GM18519 (cell line): ENCODE measurements at regions not wholly inside any gene's neighbourhood (a gene's known extent, or its start where the extent isn't known, plus 50 kb on each side); places are given as distances from the start of the nearest gene placed in this dataset.
"Not testable (repeated sequence)": the region's sequence is repeated elsewhere in the genome, so short reads cannot be mapped to it uniquely, and the experiment has no call there.

Experiments
- ATAC-seq: cut with Tn5 transposase; IDR thresholded peaks from one replicate; pipeline ENCODE4 v1.9.1; 2021; ENCODE audit warnings: mild to moderate bottlenecking, moderate library complexity; ENCODE audit not compliant: unreplicated experiment, low FRiP score

DNA sequence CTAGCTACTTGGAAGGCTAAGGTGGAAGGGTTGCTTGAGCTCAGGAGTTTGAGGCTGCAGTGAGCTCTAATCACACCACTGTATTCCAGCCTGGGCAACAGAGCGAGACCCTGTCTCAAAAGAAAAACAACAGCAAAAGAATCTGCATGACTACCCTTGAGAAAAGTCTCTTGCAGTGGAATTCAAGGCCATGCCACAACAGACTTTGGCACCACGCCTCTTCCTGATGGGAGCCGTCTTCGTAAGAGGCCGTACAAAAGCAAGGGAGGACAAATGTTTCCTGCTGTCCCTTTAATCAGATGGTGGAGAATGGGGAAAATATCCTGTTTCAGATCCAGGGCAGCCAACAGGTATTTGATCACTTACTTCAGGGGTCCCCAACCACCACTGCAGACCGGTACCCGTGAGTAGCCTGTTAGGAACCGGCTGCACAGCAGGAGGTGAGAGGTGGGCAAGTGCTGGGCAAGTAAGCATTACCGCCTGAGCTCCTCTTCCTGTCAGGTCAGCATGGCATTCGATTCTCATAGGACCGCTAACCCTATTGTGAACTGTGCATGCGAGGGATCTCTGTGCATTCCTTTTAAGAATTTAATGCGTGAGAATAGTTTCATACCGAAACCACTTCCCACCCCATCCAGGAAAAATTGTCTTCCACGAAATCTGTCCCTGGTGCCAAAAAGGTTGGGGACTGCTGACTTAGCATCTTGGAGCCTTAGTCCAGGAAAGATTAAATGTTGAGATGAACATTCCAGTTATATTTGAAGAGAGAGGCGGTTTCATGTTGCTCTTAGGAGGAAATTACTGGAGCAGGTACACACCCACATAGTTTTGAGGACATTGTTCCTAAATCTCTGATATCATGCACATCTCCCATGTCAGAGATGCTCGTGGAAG, 94.4 kb upstream of the XPO1 start:
- no peak for ATAC-seq

DNA sequence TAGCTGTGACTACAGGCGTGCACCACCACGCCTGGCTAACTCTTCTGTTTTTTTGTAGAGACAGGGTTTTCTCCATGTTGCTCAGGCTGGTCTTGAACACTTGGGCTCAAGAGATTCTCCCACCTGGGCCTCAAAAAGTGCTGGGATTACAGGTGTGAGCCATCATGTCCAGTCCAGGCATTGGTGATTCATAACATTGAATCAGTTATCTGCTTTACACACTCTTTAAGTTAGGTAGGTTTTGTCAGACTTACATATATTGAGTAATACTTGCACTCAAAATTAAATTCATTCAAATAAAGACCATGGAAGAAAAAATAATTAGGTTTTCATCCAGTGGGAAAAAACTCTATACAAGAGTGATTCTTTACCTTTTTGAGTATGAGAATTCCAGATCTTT, 93.2 kb upstream of the XPO1 start:
- ATAC-seq, result no peak

DNA sequence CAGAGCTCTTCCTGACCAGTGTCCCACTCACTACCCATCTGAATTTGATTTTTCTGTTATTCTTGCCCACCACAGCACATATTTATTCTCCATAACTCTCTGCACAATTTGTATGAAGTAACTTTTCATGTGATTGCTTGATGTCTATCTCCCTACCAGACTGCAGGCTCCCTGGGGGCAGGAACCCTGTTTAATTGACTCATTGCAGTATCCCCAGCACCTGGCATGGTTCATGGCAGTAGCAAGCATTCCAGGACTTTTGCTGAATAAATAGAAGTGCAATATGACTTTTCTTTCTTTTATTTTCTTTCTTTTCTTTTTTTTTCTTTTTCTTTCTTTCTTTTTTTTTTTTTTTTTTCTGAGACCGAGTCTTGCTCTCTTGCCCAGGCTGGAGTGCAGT, 88.7 kb upstream of the XPO1 start:
- ATAC-seq, result no peak

DNA sequence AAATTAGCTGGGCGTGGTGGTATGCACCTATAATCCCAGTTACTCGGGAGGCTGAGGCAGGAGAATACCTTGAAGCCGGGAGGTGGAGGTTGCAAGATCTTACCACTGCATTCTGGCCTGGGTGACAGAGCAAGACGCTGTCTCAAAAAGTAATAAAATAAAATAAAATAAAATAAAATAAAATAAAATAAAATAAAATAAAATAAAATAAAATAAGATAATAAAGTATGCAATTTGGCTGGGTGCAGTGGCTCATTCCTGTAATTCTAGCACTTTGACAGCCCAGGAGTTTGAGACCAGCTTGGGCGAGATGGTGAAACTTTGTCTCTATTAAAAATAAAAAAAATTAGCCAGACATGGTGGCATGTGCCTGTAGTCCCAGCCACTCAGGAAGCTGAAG, 85.6 kb upstream of the XPO1 start:
- ATAC-seq, result no peak

DNA sequence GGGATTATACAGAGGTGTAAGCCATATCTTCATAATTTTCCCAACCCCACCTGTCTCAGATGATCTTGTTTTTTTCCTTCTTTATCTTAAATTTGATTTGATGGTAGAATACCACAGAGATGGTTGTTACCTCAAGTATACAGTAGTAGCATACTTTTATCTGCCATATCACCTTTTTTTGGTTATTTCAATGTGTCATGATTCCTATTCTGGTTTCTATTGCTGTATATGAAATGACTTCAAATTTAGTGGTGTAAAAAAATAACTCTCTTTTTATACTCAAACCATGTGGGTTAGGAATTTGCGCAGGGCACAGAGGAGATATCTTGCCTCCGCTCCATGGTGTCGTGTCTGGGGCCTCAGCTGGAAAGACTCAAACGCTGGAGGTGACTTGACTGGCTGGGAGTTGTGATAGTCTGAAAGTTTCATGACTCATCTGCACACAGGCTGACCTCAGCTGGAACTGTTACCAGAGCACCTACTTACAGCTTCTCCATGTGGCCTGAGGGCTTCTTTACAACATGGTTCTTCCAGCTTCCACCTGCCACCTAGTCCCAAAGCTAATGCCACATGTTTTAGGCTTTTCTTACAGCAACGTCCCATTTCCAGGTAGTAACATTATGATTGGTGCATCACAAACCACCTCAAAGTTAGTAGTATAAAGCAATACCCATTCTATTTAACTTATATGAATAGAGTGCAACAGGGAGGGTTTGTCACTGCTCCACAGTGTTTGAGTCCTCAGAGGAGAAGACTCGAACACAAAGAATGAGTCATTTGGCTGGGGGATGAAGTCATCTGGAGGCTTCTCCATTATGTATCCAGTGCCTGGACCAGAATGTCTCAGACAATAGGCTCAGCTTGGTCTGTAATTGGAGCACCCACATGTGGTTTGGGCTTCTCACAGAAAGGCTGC, 82.3 kb upstream of the XPO1 start:
- ATAC-seq, result no peak

DNA sequence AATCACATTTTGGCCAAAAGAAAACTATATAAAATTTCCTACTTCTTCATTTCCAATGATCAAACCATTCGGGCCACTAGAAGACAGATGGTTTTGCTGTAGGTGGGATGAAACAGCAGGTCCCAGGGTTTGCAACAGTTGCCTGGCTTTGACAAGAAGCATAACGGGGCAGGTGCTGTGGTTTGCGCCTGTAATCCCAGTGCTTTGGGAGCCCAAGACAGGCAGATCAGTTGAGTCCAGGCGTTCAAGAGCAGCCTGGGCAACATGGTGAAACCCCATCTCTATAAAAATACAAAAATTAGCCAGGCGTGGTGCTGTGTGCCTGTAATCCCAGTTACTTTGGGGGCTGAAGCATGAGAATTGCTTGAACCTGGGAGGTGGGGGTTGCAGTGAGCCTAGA, 81.4 kb upstream of the XPO1 start:
- ATAC-seq, result no peak

DNA sequence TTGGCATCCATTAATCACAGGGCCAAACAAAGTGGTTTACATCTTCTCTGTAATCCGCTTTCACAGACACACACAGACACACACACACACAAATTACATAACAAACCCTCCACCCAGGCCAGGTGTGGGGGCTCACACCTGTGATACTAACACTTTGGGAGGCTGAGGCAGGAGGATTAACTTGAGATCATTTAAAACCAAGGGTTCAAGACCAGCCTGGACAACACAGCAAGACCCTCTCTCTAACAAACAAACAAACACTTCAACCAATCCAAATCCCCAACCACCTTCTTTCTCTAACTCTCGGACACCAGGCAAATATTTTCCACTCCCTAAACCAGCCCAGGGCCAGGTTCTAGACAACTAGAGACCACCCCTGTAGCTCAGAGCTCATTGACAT, 79.5 kb upstream of the XPO1 start:
- no peak for ATAC-seq

DNA sequence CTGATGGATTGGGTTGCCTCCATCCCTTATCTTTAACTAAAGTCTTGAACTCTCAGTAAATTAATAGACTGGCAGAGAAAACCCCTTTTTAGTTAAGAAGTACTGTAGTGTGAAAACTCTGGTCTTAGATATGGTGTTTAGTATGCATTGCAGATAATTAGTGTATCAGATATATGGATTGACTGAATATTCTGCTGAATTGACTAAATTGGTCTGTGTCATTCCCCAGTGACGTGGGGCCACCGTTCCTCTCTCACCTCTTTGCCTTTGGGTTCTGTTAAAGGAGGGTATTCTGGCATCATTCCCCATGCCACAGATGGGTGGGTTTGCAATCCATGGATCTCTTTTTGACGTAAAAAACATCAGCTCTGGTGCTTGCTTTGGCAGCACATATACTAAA, 67.1 kb upstream of the XPO1 start:
- ATAC-seq, result no peak

DNA sequence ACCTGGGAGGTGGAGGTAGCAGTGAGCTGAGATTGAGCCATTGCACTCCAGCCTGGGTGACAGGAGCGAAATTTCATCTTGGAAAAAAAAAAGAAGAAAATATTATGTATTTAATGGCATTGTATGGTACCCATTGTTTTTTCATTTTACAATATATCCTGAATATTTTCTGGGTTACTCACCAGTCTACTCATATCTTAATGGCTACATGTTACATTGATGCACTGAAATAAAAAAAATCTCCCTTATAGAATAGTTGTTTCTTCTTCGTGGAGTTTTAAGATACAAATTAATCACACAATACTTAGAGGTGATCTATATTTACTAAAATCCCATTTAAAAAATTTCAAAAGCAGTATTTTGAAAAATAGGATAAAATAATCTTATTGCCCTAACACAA, 66.3 kb upstream of the XPO1 start:
- no peak for ATAC-seq

DNA sequence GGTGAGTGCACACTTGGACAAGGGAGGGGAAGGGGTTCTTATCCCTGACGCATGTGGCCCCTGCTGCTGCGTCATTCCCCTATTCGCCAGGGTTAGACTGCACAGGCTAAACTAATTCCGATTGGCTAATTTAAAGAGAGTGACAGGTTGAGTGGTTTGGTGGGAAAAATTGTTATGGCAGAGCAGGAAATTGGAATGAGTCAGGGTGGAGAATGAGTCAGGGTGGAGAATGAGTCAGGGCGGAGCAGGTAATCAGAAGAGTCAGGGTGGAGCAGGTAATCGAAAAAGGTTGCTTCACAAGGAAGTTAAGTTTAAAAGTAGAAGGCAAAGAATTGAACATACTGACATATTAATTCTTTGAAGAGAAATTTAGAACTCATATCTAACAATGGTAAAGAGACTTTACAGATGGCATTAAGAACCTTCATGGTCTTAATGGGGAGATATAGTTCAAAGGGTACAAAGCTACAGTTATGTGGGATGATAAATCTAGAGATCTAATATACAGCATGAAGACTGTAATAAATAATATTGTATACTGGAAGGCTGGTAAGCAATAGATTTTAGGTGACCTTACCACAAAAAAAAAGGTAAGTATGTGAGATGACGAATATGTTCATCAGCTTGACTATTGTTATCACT, 60.5 kb upstream of the XPO1 start:
- not testable (repeated sequence) for ATAC-seq

DNA sequence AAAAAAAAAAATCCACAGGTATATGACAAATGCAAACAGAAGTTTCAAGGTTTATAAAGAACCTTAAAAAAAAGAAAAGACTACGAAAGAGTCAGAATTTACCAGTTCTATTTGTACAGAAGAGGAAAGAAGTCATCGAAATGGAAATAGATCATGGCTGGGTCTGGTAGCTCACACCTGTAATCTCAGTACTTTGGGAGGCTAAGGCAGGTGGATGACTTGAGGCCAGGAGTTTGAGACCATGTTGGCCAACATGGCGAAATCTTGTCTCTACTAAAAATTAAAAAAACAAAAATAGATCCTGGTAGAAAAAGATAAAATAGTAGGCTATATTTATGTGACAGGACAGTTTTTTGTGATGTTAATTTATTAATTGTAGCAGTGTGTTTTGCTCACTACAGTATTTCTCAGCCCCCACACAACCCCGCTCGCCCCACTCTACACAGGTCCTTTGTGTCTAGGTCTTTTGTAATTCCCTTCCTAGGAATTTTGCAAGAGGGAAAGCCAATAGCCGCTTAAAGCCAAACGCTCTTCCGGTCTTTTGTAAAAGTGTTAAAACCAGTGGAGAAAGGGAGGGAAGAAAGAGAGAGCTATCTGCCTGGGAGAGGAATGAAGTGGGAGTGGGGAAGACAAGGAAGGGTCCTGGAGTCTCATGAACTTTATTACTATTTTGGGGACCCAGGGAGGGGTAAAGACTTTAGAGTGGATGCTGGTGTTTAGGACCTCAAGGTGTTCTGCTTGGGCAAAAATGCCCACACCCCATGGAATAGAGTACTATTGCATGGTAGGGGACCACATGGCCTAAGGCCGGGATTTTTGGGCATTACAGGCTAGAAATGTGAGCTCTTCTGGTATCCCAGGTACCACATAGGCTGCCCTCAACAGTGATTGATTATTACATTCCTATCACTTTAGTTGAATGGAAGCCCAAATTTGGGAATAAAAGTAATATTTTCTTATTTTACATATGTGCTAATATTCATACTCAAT, 59.4 kb upstream of the XPO1 start:
- no peak for ATAC-seq

DNA sequence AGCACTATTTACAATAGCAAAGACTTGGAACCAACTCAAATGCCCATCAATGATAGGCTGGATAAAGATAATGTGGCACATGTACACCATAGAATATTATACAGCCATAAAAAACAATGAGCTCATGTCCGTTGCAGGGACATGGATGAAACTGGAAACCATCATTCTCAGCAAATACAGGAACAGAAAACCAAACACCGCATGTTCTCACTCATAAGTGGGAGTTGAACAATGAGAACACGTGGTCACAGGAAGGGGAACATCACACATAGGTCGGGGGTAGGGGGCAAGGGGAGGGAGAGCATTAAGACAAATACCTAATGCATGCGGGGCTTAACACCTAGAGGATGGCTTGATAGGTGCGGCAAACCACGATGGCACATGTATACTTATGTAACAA, 56.0 kb upstream of the XPO1 start:
- ATAC-seq, result not testable (repeated sequence)

DNA sequence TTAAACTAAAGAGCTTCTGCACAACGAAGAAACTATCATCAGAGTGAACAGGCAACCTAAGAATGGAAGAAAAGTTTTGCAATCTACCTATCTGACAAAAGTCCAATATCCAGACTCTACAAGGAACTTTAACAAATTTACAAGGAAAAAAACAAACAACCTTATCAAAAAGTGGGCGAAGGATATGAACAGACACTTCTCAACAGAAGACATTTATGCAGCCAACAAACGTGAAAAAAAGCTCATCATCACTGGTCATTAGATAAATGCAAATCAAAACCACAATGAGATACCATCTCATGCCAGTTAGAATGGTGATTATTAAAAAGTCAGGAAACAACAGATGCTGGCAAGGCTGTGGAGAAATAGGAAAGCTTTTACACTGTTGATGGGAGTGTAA, 55.5 kb upstream of the XPO1 start:
- ATAC-seq, result not testable (repeated sequence)

DNA sequence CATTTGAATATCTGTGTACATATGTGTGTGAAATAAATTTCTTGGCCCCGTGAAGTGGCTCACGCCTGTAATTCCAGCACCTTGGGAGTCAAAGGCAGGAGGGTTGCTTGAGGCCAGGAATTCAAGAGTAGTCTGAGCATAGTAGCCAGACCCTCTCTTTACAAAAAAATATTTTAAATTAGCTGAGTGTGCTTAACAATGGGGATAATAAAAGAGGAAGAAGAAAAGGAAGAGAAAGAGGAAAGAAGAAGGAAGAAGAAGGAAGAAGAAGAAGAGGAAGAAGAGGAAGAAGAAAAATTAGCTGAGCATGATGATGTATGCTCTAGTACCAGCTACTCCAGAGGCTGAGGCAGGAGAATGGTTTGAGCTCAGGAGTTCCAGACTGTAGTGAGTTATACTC, 52.1 kb upstream of the XPO1 start:
- no peak for ATAC-seq

DNA sequence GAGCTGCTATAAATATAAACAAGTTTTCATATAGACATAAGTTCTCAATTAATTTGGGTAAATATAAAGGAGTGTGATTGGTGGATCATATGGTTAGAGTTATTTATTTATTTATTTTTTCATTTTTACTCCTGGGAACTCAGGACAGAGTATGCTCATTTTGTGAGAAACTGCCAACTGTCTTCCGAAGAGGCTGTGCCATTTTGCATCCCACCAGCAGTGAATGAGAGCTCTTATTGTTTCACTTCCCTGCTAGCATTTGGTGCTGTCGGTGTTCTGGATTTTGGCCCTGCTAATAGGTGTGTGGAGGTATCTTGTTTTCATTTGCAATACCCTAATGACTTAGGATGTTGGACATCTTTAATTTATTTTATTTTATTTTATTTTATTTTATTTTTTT, 50.4 kb upstream of the XPO1 start:
- ATAC-seq, result no peak
